Left lung (tissue), 4 donors: ENCODE measurements at regions not wholly inside any gene's neighbourhood (a gene's known extent, or its start where the extent isn't known, plus 50 kb on each side); places are given as distances from the start of the nearest gene placed in this dataset.
A peak's percentile ranks its signal among the peaks of the same experiment; 100 is the strongest.

Experiments used
- ATAC-seq: fragments of 200-7000 bp; cut with Tn5 transposase; one replicate; pipeline ENCODE4 v1.9.1; 2020; ENCODE audit warnings: moderate library complexity
- DNase-seq, 4 donors: peaks; one replicate each; pipeline ENCODE4 v3.0.0-alpha.2; 2013 to 2020
- H3K27ac ChIP-seq, 2 donors: fragments of 200-600 bp; sonication (generic) in 1 of 2; one replicate each; pipeline versions ENCODE4 v1.5.0 to v1.8.0; 2020 to 2021
- H3K27me3 ChIP-seq, 2 donors: fragments of 200-600 bp; sonication (generic) in 1 of 2; one replicate each; pipeline versions ENCODE4 v1.5.0 to v1.8.0; 2020 to 2021
- H3K36me3 ChIP-seq, 2 donors: fragments of 200-600 bp; sonication (generic) in 1 of 2; one replicate each; pipeline versions ENCODE4 v1.5.0 to v1.8.0; 2020 to 2021
- H3K4me1 ChIP-seq, 2 donors: fragments of 200-600 bp; one replicate each; pipeline ENCODE4 v1.8.0; 2021
- H3K4me3 ChIP-seq, 2 donors: fragments of 200-600 bp; sonication (generic) in 1 of 2; one replicate each; pipeline versions ENCODE4 v1.5.0 to v1.8.0; 2020 to 2021; ENCODE audit warnings: mild to moderate bottlenecking in 1 of 2
- H3K9me3 ChIP-seq, 2 donors: fragments of 200-600 bp; sonication (generic) in 1 of 2; one replicate each; pipeline versions ENCODE4 v1.5.0 to v1.8.0; 2020 to 2021
- intact Hi-C, 2 donors: fragments of 100-400 bp; cut with DNase I; formaldehyde crosslinking; loops; one replicate each; pipeline versions ENCODE4 v1.11.2 to v1.14.2; 2022
- TF ChIP-seq, protein P1 (sequence below), 2 donors: fragments of 200-600 bp; sonication (generic) in 1 of 2; IDR thresholded peaks; one replicate each; pipeline versions ENCODE4 v1.5.0 to v1.8.0; 2021; ENCODE audit warnings: antibody characterized with exemption in 2 of 2
- donor health status: DM: no; HTN: yes; CAD: no.
- donor health status: DM: no; HTN: no; CAD: no.

DNA sequence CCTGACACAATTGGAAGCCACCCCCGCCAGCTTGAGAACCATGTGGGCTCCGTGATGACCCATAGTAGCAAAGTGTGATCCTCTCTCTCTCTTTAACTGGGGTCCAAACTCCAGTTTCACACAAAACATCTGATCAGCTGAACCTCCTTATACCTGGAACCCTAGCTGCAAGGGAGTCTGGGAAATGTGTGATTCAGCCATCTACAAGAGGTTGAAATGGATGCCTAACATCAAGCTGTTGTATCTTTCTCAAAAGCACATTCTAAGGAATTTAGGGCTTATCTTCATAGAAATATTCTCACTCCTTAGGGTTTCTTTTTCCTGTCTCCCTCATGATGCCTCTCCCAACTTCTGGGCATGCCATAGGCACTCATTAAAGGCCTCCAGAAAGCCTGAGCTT lies 126.0 kb downstream of the BCOR start:
- no peaks in the 10 kb centered on the region for H3K4me1 ChIP-seq
- TF ChIP-seq, protein P1, sequence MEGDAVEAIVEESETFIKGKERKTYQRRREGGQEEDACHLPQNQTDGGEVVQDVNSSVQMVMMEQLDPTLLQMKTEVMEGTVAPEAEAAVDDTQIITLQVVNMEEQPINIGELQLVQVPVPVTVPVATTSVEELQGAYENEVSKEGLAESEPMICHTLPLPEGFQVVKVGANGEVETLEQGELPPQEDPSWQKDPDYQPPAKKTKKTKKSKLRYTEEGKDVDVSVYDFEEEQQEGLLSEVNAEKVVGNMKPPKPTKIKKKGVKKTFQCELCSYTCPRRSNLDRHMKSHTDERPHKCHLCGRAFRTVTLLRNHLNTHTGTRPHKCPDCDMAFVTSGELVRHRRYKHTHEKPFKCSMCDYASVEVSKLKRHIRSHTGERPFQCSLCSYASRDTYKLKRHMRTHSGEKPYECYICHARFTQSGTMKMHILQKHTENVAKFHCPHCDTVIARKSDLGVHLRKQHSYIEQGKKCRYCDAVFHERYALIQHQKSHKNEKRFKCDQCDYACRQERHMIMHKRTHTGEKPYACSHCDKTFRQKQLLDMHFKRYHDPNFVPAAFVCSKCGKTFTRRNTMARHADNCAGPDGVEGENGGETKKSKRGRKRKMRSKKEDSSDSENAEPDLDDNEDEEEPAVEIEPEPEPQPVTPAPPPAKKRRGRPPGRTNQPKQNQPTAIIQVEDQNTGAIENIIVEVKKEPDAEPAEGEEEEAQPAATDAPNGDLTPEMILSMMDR (IDR thresholded peaks at IDR 0.05), result no peak
- H3K27me3 ChIP-seq, result no peaks in the 10 kb centered on the region
- DNase-seq (no peak), ATAC-seq (no peak)
- H3K9me3 ChIP-seq, result peaks cover 0 to 3% of the 10 kb centered on the region in 2 donors
- intact Hi-C loops, result no loop called here
- H3K27ac ChIP-seq, result no peak overlapping the region
- no peaks in the 10 kb centered on the region for H3K36me3 ChIP-seq
- no peak overlapping the region for H3K4me3 ChIP-seq

DNA sequence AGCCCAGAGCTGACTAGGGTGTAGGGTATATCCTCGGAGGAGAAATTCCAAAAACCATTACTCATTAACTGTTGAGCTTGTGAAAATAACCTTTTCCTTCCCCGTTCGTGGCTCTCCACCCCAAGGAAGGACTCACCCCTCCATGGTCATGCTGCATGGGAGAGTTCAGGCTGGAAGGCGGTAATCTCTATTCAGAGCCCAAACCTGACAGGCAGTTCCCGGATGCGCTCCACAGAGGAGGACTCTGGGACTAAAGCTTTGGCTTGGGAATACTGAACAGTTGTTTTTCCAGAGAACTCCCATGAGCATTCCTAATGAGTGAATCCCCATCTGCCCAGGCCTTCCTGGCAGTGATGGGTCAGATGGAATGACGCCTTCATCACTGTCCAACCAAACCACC lies 125.4 kb downstream of the BCOR start:
- intact Hi-C loops, result no loop called here
- Histone ChIP-seq H3K9me3 (peaks cover 0 to 3% of the 10 kb centered on the region in 2 donors), H3K27me3 (no peaks in the 10 kb centered on the region), H3K36me3 (no peaks in the 10 kb centered on the region), H3K27ac (no peak overlapping the region), H3K4me1 (no peaks in the 10 kb centered on the region), H3K4me3 (no peak overlapping the region)
- TF ChIP-seq, protein P1 (IDR thresholded peaks at IDR 0.05), result no peak
- DNase-seq, result no peak
- ATAC-seq, result no peak

DNA sequence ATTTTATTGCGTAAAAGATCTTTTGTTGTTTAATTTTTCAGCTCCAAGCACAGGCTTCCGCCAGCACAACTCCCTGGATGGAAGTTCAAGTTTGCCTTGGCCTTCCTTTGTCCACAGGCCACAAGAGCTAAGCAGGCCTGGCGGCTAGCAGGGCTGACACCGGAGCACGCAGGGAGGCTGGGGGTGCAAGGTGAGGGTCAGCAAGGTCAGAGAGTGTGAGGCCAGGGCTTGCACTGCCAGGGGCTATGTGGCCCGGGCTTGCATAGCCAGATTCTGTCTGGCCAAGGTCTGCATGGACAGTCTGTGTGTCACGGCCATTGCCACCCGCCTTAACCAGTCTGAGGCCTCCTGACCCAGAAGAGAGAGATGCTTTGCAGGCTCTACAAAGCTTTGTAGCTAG lies 123.9 kb downstream of the BCOR start:
- peaks cover 0 to 3% of the 10 kb centered on the region in 2 donors for H3K9me3 ChIP-seq
- no peak overlapping the region for H3K27ac ChIP-seq
- DNase-seq (no peak), ATAC-seq (no peak)
- TF ChIP-seq, protein P1 (IDR thresholded peaks at IDR 0.05), result no peak
- intact Hi-C loops, result no loop called here
- no peaks in the 10 kb centered on the region for H3K36me3 ChIP-seq
- H3K4me1 ChIP-seq, result no peaks in the 10 kb centered on the region
- no peaks in the 10 kb centered on the region for H3K27me3 ChIP-seq
- H3K4me3 ChIP-seq, result no peak overlapping the region

DNA sequence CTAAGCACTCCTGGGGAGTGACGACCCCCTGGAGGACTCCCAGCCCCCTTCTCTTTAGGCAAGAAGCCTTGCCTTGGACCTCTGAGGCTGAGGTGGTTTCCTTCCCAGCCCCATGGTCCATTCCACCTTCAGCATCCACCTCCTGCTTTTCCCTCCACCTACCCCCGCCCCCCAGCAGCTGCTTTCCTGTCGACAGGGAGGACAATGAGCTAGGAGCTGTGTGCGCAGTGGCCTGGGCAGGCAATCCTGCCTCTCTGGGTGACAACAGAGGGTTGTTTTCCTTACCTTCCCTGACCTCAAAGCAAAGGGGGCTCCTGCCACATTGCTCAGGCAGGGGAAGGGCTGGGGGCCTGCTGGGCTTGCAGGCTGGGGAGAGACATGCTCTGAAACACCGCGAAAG lies 123.5 kb downstream of the BCOR start:
- Histone ChIP-seq H3K4me3 (no peak overlapping the region), H3K9me3 (peaks cover 0 to 3% of the 10 kb centered on the region in 2 donors), H3K27ac (no peak overlapping the region), H3K4me1 (no peaks in the 10 kb centered on the region), H3K36me3 (no peaks in the 10 kb centered on the region), H3K27me3 (no peaks in the 10 kb centered on the region)
- TF ChIP-seq, protein P1 (IDR thresholded peaks at IDR 0.05), result no peak
- intact Hi-C loops, result no loop called here
- ATAC-seq, result no peak
- DNase-seq, result no peak

DNA sequence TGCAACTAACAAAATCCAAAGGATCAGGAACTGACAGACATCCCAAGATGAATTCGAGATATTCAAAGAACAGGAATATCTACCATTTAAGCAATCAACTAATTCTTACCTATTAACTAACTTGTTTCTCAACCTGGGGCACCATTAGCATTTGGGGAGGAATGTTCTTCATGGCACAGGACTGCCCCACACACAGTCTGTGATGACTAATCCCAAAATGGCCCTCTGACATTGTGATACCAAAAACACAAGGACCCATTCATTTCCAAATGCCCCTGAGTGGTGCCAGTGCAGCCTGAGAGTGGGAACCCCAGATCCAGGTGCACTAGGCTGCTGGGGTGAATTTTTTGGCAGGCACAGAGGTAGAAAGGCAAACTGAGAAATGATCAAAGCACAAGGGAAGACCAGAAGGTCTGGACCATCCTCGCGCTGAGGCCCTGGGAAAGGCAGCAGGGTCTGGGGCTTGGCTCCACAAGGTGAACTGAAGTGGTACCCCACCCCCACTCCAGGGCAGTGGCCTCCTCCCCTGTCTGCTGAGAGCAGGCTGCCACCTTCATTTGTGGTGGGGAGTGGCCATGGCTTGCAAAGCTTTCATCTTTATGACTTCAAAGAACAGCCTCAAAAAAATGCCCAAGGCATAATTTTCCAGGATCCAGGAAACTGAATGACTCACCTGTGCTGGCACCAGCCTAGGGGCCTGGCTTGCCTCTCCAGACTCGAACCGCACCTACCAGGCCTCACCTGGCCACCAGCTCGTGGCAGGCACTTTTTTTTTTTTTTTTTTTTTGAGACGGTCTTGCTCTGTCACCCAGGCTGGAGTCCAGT lies 122.4 kb downstream of the BCOR start:
- H3K27me3 ChIP-seq, result no peaks in the 10 kb centered on the region
- intact Hi-C loops, result no loop called here
- TF ChIP-seq, protein P1 (IDR thresholded peaks at IDR 0.05), result no peak
- H3K27ac ChIP-seq, result no peak overlapping the region
- DNase-seq (peak in 1 of 4 donors; percentile 49), ATAC-seq (peak; percentile 88)
- H3K4me3 ChIP-seq, result no peak overlapping the region
- H3K4me1 ChIP-seq, result no peaks in the 10 kb centered on the region
- H3K36me3 ChIP-seq, result no peaks in the 10 kb centered on the region
- peaks cover 0 to 3% of the 10 kb centered on the region in 2 donors for H3K9me3 ChIP-seq
